DMS114 treated with DMSO at 0.1 percent for 48 hours (cell line): ENCODE measurements at regions not wholly inside any gene's neighbourhood (a gene's known extent, or its start where the extent isn't known, plus 50 kb on each side); places are given as distances from the start of the nearest gene placed in this dataset.

Experiments
- DNase-seq: peaks from one replicate; lab custom pipeline; 2025; ENCODE audit not compliant: unreplicated experiment; lab: John Stamatoyannopoulos, UW

DNA sequence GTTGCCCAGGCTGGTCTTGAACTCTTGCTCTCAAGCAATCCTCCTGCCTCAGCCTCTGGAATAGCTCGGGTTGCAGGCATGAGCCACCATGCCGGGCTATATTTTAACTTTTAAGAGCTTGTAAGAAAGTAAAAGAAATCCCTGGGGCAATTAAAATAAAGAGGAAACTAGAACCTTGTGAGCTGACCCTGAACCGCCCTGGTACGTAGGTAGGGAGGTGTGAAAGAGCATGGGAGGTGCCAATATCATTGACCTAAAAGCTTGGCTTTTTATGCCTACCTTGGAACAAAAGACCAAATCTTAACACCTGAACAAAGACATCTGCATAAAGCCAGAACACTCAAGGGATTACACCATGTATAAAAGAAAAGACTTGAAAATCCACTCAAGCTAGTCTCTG is 595.1 kb downstream of the SOX6 start:
- no peak for DNase-seq

GRCh38 chr11:15764326-15764725 is 592.0 kb downstream of the SOX6 start:
- DNase-seq: no peak

- DNase-seq: no peak
Measured at GRCh38 chr11:15764948-15765347, 591.4 kb downstream of the SOX6 start.

DNA sequence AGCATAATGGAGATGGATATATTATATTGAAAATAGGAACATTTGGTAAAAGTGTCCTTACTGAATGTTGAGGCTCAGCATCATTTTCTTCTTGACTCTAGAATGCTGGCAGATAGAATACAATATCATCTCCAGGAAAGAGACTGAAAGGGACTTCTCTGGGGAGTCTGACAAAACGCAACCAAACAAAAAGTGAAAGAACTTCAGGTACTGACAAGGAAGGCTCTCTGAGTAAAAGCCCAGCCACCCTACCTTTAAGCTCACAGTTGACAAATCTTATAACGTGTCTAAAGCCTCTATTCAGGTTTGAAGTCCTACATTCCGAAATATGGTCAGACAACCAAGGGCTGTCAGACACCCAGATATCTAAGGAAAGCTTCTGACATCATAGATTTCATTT is 590.8 kb downstream of the SOX6 start:
- DNase-seq: no peak

GRCh38 chr11:15768321-15768720 is 588.0 kb downstream of the SOX6 start:
- no peak for DNase-seq

- DNase-seq: no peak
Measured at GRCh38 chr11:15769203-15769602, 587.1 kb downstream of the SOX6 start.

GRCh38 chr11:15770798-15771414 is 585.4 kb downstream of the SOX6 start:
- no peak for DNase-seq

- DNase-seq: no peak
Measured at GRCh38 chr11:15772547-15772946, 583.8 kb downstream of the SOX6 start.

DNA sequence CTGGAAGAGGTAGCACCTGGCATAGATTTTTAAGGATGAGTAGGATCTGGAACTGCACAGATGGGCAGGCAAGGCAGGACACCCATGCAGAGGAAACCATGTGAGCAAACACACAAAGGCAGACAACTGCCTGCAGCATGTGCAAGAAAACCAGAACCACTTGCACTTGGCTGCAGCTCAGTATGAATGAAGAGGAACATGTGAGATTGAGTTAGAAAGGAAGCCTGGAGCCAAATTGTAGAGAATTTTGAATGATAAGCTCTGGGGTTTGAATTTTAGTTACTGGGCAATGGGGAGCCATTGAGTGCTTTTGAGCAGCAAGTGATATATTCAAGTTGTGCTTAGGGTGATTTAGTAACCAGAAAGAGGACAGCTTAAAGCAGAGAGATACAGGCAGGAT is 583.4 kb downstream of the SOX6 start:
- no peak for DNase-seq

- no peak for DNase-seq
Measured at GRCh38 chr11:15773476-15774387, 582.6 kb downstream of the SOX6 start.

GRCh38 chr11:15774388-15774939 is 581.9 kb downstream of the SOX6 start:
- DNase-seq: no peak

DNA sequence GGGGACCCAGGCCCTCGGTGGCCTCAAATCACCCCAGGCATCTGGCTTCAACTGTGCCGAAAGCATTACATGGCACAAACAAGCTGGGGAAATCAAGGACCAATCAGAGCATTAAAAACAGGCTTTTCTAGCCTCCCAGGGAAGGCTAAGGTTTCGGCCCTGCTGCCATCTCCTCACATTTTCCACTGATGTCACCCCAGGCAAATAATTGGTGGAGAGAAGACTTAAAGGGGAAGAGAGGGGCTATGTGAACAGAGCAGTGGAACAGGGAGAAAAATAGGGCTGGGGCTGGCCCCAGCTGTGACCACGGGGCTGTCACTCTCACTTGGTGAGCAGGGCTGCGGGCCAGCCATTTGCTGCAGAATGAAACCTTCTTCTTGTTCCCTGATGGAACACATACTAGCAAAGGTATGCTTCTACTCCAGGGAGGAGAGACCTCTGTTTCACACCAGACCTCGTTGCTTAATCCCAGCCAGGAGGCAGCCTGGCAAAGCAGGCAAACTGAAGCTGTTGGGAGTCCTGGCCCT is 581.3 kb downstream of the SOX6 start:
- no peak for DNase-seq

DNA sequence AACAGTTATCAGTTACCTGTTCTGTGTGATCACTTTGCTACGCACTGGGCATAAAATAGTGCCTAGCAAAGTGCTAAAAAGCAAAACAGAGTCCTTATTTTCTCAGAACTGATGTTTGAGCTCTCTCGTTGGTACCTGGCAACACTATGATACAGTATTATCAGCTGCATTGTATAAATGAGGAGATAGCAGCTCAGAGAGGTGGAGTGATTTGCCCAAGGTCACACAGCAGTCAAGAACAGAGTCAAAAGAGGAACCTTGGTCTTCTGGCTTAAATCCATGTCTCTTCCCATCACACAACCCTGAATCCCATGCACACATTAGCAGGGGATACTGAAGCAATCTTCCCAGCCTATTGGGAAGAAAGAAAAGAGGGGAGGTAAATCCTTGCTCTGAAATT is 580.5 kb downstream of the SOX6 start:
- DNase-seq: no peak

GRCh38 chr11:15776366-15776765 is 580.0 kb downstream of the SOX6 start:
- no peak for DNase-seq

DNA sequence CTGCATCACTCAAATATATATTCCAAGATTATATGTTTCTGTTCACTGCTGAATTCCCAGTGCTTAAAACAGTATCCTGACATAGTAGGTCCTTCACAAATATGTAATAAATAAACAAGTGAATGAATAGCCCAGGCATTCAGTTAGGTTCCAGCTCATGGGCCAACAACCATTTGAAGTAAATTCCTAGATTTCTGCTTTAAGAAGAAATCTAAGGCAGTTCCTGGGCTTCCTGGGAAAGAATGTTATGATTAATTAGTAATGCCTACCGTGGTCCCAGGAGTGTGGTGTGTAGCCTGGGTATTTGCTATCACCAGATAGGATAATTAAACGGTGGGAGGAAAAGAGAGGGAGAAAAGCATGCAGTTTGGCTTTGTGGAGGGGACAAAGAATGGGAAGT is 576.8 kb downstream of the SOX6 start:
- DNase-seq: no peak

GRCh38 chr11:15780382-15780781 is 576.0 kb downstream of the SOX6 start:
- no peak for DNase-seq

- no peak for DNase-seq
Measured at GRCh38 chr11:15780837-15781236, 575.5 kb downstream of the SOX6 start.

DNA sequence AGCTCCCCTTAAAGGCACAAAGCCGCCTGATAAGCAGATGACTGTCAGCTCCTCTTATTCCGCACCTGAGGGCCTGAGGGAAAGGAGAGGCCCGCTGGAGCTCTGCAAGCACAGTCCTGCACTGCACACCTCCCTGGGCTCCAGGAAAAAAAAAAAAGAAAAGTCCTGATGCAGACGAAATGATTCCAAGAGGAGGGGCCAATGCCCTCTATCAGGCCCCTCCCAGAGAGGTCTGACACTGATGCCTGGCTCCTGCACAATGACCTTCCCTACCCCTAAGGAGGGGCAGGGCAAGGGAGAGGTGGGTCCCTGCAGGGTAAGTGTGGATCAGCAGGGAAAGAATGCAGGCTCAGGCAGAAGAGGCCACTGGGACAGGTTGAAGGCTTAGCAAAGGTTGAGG is 572.7 kb downstream of the SOX6 start:
- DNase-seq: no peak

DNA sequence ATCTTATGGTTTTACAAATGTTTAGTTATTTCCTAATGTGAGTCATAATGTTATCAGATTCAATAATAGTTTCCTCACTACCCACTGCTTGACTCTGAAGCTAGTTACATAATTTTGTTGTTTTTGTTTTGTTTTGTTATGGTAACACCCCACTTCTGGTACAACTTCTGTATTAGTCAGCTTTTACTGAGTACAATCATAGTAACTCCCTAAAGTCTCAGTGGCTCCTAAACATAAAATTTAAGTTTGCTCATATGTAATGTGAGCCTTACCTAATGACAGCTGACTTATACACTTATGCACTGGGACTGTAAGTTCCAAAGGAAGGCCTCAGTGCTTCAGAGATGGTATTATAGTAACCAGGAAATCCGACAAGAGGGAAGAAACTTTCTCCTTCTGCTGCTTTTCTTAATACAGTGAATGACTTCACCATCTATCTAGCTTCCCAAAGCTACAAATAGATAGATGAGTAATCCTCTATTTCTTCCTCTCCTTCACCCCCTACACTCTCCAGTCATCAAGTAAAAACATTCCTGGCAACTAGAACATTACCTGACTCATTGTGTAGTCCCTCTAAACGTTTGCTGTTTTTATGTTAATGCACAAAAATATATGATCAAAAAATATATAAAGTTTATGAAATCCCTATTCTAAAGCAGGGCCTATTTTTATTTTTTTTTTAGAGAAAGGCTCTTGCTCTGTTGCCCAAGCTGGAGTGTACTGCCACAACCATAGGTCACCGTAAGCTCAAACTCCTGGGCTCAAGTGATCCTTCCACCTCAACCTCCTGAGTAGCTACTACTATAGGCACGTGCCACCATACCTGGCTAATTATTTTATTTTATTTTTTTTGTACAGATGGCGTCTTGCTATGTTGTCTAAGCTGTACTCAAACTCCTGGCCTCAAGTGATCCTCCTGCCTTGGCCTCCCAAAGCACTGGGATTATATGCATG is 563.0 kb downstream of the SOX6 start:
- DNase-seq: no peak

DNA sequence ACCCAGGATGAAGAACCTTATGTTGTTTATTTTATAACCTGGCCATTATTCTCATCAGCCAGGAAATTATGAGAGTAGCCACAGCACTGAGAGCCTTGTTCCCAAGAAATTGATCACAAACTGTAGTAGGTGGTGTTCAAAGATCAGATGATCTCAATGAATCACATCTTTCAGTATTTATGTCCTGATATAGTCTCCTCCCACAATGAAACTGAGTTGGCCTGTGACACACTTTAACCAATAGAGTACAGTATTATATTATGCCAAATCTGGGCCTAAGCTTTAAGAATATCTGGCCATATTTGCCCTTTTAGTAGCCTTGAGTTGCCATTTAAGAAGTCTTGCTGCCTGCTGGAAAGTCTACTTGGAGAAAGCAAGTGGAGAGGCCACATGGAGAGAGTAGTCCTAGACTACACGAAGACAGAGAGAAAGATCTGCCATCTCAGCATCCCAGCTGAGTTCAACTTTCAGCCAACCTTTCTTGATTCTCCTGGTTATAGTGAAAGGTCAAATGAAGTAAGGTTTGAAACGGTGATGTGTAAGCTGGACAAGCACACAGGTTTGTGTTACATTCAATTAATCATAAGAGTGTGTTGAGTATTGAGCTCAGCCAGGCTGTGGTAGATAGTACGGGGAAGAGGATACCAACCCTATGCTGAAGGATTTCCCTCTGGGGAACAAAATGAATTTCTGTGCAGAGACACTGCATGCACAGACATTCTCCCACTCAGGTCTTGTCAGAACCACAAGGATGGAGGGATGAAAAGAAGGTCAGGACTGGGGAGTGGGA is 561.8 kb downstream of the SOX6 start:
- no peak for DNase-seq
